Thyroid gland (tissue), 4 donors: ENCODE measurements at regions not wholly inside any gene's neighbourhood (a gene's known extent, or its start where the extent isn't known, plus 50 kb on each side); places are given as distances from the start of the nearest gene placed in this dataset.

Experiments
- CTCF ChIP-seq, 6 experiments: fragments of 200-600 bp in 3 of 6; fragments of 450-650 bp in 3 of 6; sonication (generic) in 3 of 6; IDR thresholded peaks; one replicate each; pipeline ENCODE4 v1.5.1; 2016 to 2019; ENCODE audit warnings: antibody characterized with exemption in 6 of 6, mild to moderate bottlenecking in 2 of 6, inconsistent platforms in 1 of 6, moderate library complexity in 1 of 6
- POLR2A ChIP-seq, 2 donors: fragments of 450-650 bp; IDR thresholded peaks; one replicate each; pipeline ENCODE4 v1.6.1; 2017; ENCODE audit warnings: antibody characterized with exemption in 2 of 2, mild to moderate bottlenecking in 2 of 2, moderate library complexity in 1 of 2

GRCh38 chr4:170652571-170652970 is 562.8 kb upstream of the AADAT start:
- TF ChIP-seq POLR2A (IDR thresholded peaks at IDR 0.05) (no peak), CTCF (IDR thresholded peaks at IDR 0.05) (no peak)
